Peyer's patch (tissue), 4 donors: ENCODE measurements at regions not wholly inside any gene's neighbourhood (a gene's known extent, or its start where the extent isn't known, plus 50 kb on each side); places are given as distances from the start of the nearest gene placed in this dataset.

Experiments
- DNase-seq, 3 donors: peaks; one replicate each; pipeline ENCODE4 v3.0.0-alpha.2; 2017 to 2019
- H3K27ac ChIP-seq, 4 donors: fragments of 200-600 bp; sonication (generic); one replicate each; pipeline ENCODE4 v1.5.1; 2016 to 2019
- H3K27me3 ChIP-seq, 2 donors: fragments of 200-600 bp; sonication (generic); one replicate each; pipeline ENCODE4 v1.5.1; 2019
- H3K36me3 ChIP-seq, 3 donors: fragments of 200-600 bp; sonication (generic); one replicate each; pipeline ENCODE4 v1.5.1; 2016 to 2019
- H3K4me1 ChIP-seq, 4 donors: fragments of 200-600 bp; sonication (generic); one replicate each; pipeline ENCODE4 v1.5.1; 2016 to 2019
- H3K4me3 ChIP-seq, 4 donors: fragments of 200-600 bp; sonication (generic); 1 replicate in 3 of 4; 2 replicates in 1 of 4; pipeline ENCODE4 v1.5.1; 2016 to 2019; ENCODE audit warnings: mild to moderate bottlenecking in 1 of 4
- H3K9me3 ChIP-seq, 4 donors: fragments of 200-600 bp; sonication (generic); one replicate each; pipeline ENCODE4 v1.5.1; 2016 to 2019; ENCODE audit warnings: mild to moderate bottlenecking in 1 of 4
- POLR2A ChIP-seq, 2 donors: fragments of 450-650 bp; IDR thresholded peaks; one replicate each; pipeline ENCODE4 v1.5.1; 2017; ENCODE audit warnings: antibody characterized with exemption in 2 of 2, mild to moderate bottlenecking in 2 of 2, moderate library complexity in 2 of 2
- TF ChIP-seq, protein P1 (sequence below), 6 experiments: fragments of 450-650 bp in 4 of 6; fragments of 200-600 bp in 2 of 6; sonication (generic) in 1 of 6; IDR thresholded peaks; one replicate each; pipeline ENCODE4 v1.5.1; 2017 to 2019; ENCODE audit warnings: antibody characterized with exemption in 6 of 6, mild to moderate bottlenecking in 3 of 6, moderate library complexity in 1 of 6

DNA sequence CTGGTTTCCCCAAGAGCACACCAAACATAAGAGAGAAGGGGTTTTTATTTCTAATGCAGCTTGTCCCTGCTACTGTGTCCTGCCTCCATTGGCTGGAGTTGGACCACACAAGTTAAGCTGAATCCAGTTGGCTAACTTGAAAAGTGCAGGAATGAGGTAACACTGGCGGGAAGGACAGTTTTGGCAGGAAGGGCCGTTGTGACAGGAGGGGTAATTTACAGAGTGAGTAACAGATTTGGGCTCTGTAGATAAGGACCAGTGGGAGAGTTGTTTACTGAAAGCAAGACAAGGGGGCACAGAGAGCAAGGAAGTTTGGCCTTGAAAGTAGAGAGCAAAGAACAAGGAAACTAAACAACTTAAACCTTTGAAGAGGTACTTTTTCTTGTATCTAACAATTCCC lies 1623.3 kb upstream of the RAG2 start:
- Histone ChIP-seq H3K9me3 (peaks cover 0 to under 1% (median 0%) of the 10 kb centered on the region in 4 donors), H3K4me1 (no peaks in the 10 kb centered on the region), H3K4me3 (no peak overlapping the region), H3K27ac (no peak overlapping the region), H3K36me3 (no peaks in the 10 kb centered on the region), H3K27me3 (no peaks in the 10 kb centered on the region)
- DNase-seq, result no peak
- TF ChIP-seq, protein P1, sequence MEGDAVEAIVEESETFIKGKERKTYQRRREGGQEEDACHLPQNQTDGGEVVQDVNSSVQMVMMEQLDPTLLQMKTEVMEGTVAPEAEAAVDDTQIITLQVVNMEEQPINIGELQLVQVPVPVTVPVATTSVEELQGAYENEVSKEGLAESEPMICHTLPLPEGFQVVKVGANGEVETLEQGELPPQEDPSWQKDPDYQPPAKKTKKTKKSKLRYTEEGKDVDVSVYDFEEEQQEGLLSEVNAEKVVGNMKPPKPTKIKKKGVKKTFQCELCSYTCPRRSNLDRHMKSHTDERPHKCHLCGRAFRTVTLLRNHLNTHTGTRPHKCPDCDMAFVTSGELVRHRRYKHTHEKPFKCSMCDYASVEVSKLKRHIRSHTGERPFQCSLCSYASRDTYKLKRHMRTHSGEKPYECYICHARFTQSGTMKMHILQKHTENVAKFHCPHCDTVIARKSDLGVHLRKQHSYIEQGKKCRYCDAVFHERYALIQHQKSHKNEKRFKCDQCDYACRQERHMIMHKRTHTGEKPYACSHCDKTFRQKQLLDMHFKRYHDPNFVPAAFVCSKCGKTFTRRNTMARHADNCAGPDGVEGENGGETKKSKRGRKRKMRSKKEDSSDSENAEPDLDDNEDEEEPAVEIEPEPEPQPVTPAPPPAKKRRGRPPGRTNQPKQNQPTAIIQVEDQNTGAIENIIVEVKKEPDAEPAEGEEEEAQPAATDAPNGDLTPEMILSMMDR (IDR thresholded peaks at IDR 0.05), result no peak

DNA sequence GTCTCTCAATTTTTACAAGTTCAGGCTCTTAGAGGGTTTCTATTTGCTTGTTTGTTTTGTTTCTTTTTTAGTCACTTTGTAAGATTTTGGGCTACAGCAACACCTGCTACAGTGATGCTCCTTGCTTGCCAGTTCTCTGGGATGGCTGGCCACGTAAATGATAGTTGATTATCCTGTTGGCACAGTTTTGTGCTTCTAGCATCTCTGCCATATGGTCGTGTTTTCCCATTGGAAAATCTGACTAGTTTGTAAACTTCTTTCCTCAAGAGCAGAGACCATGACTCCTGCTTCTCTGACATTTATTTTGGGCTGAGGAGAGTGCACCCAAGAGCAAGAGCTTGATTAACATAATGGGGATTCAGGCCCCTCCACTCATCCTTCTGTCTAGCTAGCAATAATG lies 1621.6 kb upstream of the RAG2 start:
- Histone ChIP-seq H3K4me1 (no peaks in the 10 kb centered on the region), H3K9me3 (no peaks in the 10 kb centered on the region), H3K27me3 (no peaks in the 10 kb centered on the region), H3K4me3 (no peak overlapping the region), H3K27ac (no peak overlapping the region), H3K36me3 (no peaks in the 10 kb centered on the region)
- TF ChIP-seq POLR2A (IDR thresholded peaks at IDR 0.05), result no peak
- TF ChIP-seq, protein P1 (IDR thresholded peaks at IDR 0.05), result no peak
- no peak for DNase-seq

- Histone ChIP-seq H3K36me3 (no peaks in the 10 kb centered on the region), H3K27me3 (no peaks in the 10 kb centered on the region), H3K27ac (no peak overlapping the region), H3K9me3 (no peaks in the 10 kb centered on the region), H3K4me1 (no peaks in the 10 kb centered on the region), H3K4me3 (no peak overlapping the region)
- TF ChIP-seq, protein P1 (IDR thresholded peaks at IDR 0.05), result no peak
- TF ChIP-seq POLR2A (IDR thresholded peaks at IDR 0.05), result no peak
- no peak for DNase-seq
Observed at GRCh38 chr11:38208951-38209350, 1610.9 kb upstream of the RAG2 start.

DNA sequence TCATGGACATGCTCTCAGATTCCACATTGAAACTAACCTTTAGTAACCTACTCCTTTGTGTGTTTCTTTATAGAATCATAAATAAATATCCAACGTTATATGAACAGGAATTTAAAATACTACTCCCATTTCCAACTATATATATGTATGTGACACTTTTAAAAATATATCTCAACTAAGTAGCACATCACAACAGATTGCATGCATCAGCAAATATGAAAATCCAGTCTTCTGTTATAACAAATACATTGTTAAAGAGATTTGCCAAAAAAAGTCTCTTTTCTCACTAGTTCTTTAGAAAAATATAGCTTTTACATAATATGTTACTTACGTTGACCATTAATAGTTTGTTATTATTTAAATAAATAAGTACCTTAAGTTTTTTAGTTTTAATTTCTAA lies 1608.6 kb upstream of the RAG2 start:
- Histone ChIP-seq H3K36me3 (no peaks in the 10 kb centered on the region), H3K9me3 (no peaks in the 10 kb centered on the region), H3K4me3 (no peak overlapping the region), H3K27ac (no peak overlapping the region), H3K27me3 (no peaks in the 10 kb centered on the region), H3K4me1 (no peaks in the 10 kb centered on the region)
- DNase-seq, result no peak
- no peak for TF ChIP-seq POLR2A (IDR thresholded peaks at IDR 0.05)
- TF ChIP-seq, protein P1 (IDR thresholded peaks at IDR 0.05), result no peak

DNA sequence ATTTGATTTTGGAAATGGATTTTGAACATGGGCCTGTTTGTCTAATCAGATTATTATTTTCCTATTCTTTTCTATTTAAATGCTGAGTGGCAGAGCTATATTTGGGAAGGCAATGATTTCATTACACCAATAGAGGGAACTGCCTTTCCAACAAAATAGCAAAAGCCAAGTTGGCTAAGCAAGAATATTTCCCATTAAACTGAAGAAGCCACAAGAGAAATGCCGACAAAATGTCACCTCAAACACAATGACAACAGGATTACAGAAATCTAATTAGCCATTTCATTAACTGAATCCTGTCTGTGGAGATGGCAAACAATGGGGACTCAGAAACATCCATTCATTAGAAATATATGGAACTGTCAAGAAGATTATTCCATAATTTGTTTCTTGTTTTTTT lies 1593.1 kb upstream of the RAG2 start:
- H3K4me3 ChIP-seq, result no peak overlapping the region
- H3K36me3 ChIP-seq, result no peaks in the 10 kb centered on the region
- H3K9me3 ChIP-seq, result no peaks in the 10 kb centered on the region
- no peak overlapping the region for H3K27ac ChIP-seq
- no peaks in the 10 kb centered on the region for H3K27me3 ChIP-seq
- no peak for TF ChIP-seq POLR2A (IDR thresholded peaks at IDR 0.05)
- TF ChIP-seq, protein P1 (IDR thresholded peaks at IDR 0.05), result no peak
- H3K4me1 ChIP-seq, result no peaks in the 10 kb centered on the region
- no peak for DNase-seq
